Osteoblast (primary cell): ENCODE measurements at regions not wholly inside any gene's neighbourhood (a gene's known extent, or its start where the extent isn't known, plus 50 kb on each side); places are given as distances from the start of the nearest gene placed in this dataset.

Experiments
- DNase-seq: peaks from one replicate; pipeline ENCODE4 v3.0.0; 2011; ENCODE audit warnings: low spot score, mixed read lengths; ENCODE audit not compliant: insufficient read length; ENCODE audit errors: missing footprints
- H2AFZ ChIP-seq: 2 replicates; pipeline ENCODE4 v1.6.0; 2011; ENCODE audit warnings: mild to moderate bottlenecking, low read length
- H3K27ac ChIP-seq: 2 replicates; pipeline ENCODE4 v1.5.1; 2011; ENCODE audit warnings: mild to moderate bottlenecking, low read depth, low read length, moderate library complexity
- H3K27me3 ChIP-seq: 2 replicates; pipeline ENCODE4 v1.6.0; 2012; ENCODE audit warnings: mild to moderate bottlenecking, control low read depth, inconsistent platforms, low read length, moderate library complexity; ENCODE audit not compliant: insufficient read depth
- H3K36me3 ChIP-seq: 2 replicates; pipeline ENCODE4 v1.5.1; 2011; ENCODE audit warnings: mild to moderate bottlenecking, low read length, control low read depth, moderate library complexity; ENCODE audit not compliant: insufficient read depth
- H3K4me1 ChIP-seq: 2 replicates; pipeline ENCODE4 v1.5.1; 2011; ENCODE audit warnings: mild to moderate bottlenecking, low read length, control low read depth, moderate library complexity; ENCODE audit not compliant: insufficient read depth
- H3K4me2 ChIP-seq: 2 replicates; pipeline ENCODE4 v1.6.0; 2011; ENCODE audit warnings: mild to moderate bottlenecking, low read length; ENCODE audit not compliant: insufficient read depth
- H3K4me3 ChIP-seq: fragments of 200-600 bp; sonication (generic); 3 replicates; pipeline ENCODE4 v1.5.1; 2012; ENCODE audit warnings: mild to moderate bottlenecking, low read length, inconsistent platforms; ENCODE audit not compliant: insufficient read depth
- H3K79me2 ChIP-seq: 2 replicates; pipeline ENCODE4 v1.6.0; 2012; ENCODE audit warnings: mild to moderate bottlenecking, low read length, control low read depth, inconsistent platforms; ENCODE audit not compliant: insufficient read depth
- H3K9me3 ChIP-seq: 2 replicates; pipeline ENCODE4 v1.5.1; 2011; ENCODE audit warnings: low read depth, low read length, control low read depth
- H4K20me1 ChIP-seq: 2 replicates; pipeline ENCODE4 v1.6.0; 2012; ENCODE audit warnings: mild to moderate bottlenecking, low read length, control low read depth; ENCODE audit not compliant: insufficient read depth
- TF ChIP-seq, protein P1 (sequence below): IDR thresholded peaks from 2 replicates; pipeline ENCODE4 v1.5.1; 2011; ENCODE audit warnings: mild to moderate bottlenecking, low read depth, low read length, moderate library complexity; ENCODE audit errors: extremely low read depth

DNA sequence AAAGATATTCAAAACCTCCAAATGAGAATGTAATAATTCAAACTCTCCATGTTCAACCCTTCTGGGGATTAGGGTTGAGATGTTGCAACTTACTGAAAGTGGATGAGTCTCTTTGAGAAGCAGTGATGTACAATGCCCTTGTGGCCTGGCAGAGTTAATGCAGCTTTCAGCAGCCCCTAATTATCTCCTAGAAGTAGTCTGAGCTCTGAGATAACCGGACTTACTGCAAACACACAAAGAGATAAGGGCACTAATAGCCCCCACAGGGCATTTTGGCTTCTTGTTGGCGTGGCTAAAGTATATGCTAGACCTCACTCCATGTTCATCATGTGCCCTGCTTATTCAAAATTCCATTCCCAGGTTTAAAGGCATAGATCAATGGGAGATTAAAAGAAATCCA, 404.7 kb downstream of the NEBL start:
- no peak for DNase-seq
- H3K9me3 ChIP-seq = peaks cover 3% of the 10 kb centered on the region
- TF ChIP-seq, protein P1, sequence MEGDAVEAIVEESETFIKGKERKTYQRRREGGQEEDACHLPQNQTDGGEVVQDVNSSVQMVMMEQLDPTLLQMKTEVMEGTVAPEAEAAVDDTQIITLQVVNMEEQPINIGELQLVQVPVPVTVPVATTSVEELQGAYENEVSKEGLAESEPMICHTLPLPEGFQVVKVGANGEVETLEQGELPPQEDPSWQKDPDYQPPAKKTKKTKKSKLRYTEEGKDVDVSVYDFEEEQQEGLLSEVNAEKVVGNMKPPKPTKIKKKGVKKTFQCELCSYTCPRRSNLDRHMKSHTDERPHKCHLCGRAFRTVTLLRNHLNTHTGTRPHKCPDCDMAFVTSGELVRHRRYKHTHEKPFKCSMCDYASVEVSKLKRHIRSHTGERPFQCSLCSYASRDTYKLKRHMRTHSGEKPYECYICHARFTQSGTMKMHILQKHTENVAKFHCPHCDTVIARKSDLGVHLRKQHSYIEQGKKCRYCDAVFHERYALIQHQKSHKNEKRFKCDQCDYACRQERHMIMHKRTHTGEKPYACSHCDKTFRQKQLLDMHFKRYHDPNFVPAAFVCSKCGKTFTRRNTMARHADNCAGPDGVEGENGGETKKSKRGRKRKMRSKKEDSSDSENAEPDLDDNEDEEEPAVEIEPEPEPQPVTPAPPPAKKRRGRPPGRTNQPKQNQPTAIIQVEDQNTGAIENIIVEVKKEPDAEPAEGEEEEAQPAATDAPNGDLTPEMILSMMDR = no peak
- no peaks in the 10 kb centered on the region for H4K20me1 ChIP-seq
- no peaks in the 10 kb centered on the region for H3K27me3 ChIP-seq
- no peaks in the 10 kb centered on the region for H3K79me2 ChIP-seq
- H3K4me1 ChIP-seq = no peaks in the 10 kb centered on the region
- H3K27ac ChIP-seq = no peak overlapping the region
- no peak overlapping the region for H3K4me2 ChIP-seq
- no peaks in the 10 kb centered on the region for H3K36me3 ChIP-seq
- no peak overlapping the region for H2AFZ ChIP-seq
- no peak overlapping the region for H3K4me3 ChIP-seq

DNA sequence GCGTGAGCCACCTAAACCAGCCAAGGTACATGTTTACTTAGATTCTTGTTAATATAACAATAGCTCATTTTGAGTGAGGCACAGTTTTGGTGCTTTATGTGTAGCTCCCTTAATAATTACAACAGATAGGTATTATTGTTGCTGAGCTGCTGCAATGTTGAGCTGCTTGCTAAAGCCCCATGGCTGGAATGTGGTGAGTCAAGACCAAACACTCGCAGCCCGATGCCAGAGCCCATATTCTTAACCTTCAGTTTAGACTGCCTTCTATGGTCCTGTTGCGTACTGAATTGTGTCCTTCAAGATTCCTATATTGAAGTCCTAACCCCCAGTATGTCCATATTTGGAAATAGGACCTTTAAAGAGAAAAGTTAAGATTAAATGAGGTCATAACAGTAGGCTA, 407.1 kb downstream of the NEBL start:
- no peak for DNase-seq
- Histone ChIP-seq H3K27me3 (no peaks in the 10 kb centered on the region), H3K27ac (no peak overlapping the region), H3K79me2 (no peaks in the 10 kb centered on the region), H3K4me1 (no peaks in the 10 kb centered on the region), H3K36me3 (no peaks in the 10 kb centered on the region), H2AFZ (no peak overlapping the region), H3K4me3 (no peak overlapping the region), H4K20me1 (no peaks in the 10 kb centered on the region), H3K9me3 (peaks cover 3% of the 10 kb centered on the region), H3K4me2 (no peak overlapping the region)
- TF ChIP-seq, protein P1 = no peak

DNA sequence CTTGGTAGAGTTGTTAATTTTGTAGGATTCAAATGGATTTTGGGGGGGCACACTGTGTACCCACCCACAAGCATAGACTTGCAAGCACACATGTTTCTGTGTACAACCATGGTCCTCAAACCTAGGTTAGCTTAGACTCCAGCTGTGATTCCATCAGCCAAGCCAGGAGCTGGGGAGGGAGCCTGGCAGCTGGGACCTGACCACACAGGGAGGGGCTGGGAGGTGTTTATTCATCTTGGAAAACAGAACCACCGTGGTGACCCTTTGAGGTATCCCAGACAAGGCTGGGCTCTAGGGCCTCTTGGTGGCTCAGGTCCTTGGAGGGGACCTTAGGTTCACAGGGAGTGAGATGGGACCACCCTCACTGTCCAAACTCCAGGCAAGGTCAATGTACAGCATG, 410.3 kb downstream of the NEBL start:
- no peaks in the 10 kb centered on the region for H3K79me2 ChIP-seq
- H3K36me3 ChIP-seq = no peaks in the 10 kb centered on the region
- TF ChIP-seq, protein P1 = no peak
- no peak overlapping the region for H3K4me2 ChIP-seq
- no peak for DNase-seq
- no peak overlapping the region for H3K27ac ChIP-seq
- H3K4me3 ChIP-seq = no peak overlapping the region
- no peaks in the 10 kb centered on the region for H4K20me1 ChIP-seq
- no peaks in the 10 kb centered on the region for H3K27me3 ChIP-seq
- H3K9me3 ChIP-seq = peaks cover 2% of the 10 kb centered on the region
- H2AFZ ChIP-seq = no peak overlapping the region
- no peaks in the 10 kb centered on the region for H3K4me1 ChIP-seq

DNA sequence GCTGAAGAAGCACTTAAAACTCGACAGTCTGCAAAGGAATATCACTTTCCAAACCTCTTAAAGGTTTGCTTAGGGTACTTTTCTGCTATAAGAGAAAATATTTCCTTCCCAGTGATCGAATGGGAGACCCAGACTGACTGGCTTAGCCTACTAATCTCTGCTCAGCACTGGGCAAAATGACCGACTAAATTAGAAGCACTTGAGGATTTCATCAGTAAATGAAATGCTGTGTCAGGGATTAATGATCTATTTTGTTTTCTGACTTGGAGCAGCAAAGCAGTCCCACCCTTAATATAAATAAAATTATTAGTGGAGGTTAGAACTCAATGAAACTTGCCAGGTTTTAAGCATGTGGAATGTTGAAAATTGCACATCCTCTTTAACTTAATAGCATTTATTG, 411.6 kb downstream of the NEBL start:
- no peak overlapping the region for H3K4me2 ChIP-seq
- no peaks in the 10 kb centered on the region for H3K36me3 ChIP-seq
- H3K4me3 ChIP-seq = no peak overlapping the region
- H4K20me1 ChIP-seq = no peaks in the 10 kb centered on the region
- H3K27me3 ChIP-seq = no peaks in the 10 kb centered on the region
- H3K9me3 ChIP-seq = no peaks in the 10 kb centered on the region
- no peak overlapping the region for H3K27ac ChIP-seq
- no peaks in the 10 kb centered on the region for H3K79me2 ChIP-seq
- H2AFZ ChIP-seq = no peak overlapping the region
- DNase-seq = no peak
- H3K4me1 ChIP-seq = no peaks in the 10 kb centered on the region
- TF ChIP-seq, protein P1 = no peak
